SK-N-SH (cell line): ENCODE measurements at regions not wholly inside any gene's neighbourhood (a gene's known extent, or its start where the extent isn't known, plus 50 kb on each side); places are given as distances from the start of the nearest gene placed in this dataset.

ENCODE experiments used
- CTCF ChIA-PET: fragments of 300-600, 350-600 bp; formaldehyde crosslinking; extraction: SDS; loops from one replicate; lab custom pipeline; 2021; lab: Yijun Ruan, JAX
- POLR2A ChIA-PET: fragments of 350-600 bp; sonication (Branson Sonifier 250); formaldehyde crosslinking; extraction: SDS; loops from one replicate; lab custom pipeline; 2020; ENCODE audit warnings: antibody characterized with exemption, inconsistent platforms; lab: Yijun Ruan, JAX
- DNase-seq: peaks from one replicate; pipeline ENCODE4 v3.0.0; 2012
- H2AFZ ChIP-seq: fragments of 200-600 bp; sonication (generic); 2 replicates; pipeline ENCODE4 v1.8.1; 2016; ENCODE audit warnings: antibody characterized with exemption, mild to moderate bottlenecking, low read depth
- H3F3A ChIP-seq: fragments of 200-600 bp; sonication (generic); replicated peaks from 2 replicates; pipeline ENCODE3; 2016; ENCODE audit warnings: antibody characterized with exemption, mild to moderate bottlenecking; ENCODE audit not compliant: insufficient read depth
- H3K27ac ChIP-seq, 2 experiments: fragments of 200-500 bp in 1 of 2; fragments of 200-600 bp in 1 of 2; sonication (Bioruptor generic) in 1 of 2; sonication (generic), shearing (Covaris generic) in 1 of 2; 2 replicates each; pipeline versions ENCODE4 v1.5.1 to v1.6.1; 2014 to 2016; ENCODE audit warnings: low read depth in 2 of 2, inconsistent platforms in 1 of 2, low read length in 1 of 2, mild to moderate bottlenecking in 1 of 2, mixed read lengths in 1 of 2
- H3K27me3 ChIP-seq: fragments of 200-600 bp; sonication (generic), shearing (Covaris generic); 2 replicates; pipeline ENCODE4 v1.6.1; 2016; ENCODE audit warnings: mixed run types; ENCODE audit not compliant: insufficient read depth
- H3K36me3 ChIP-seq, 2 experiments: fragments of 200-500 bp in 1 of 2; fragments of 200-600 bp in 1 of 2; sonication (Bioruptor generic) in 1 of 2; sonication (generic) in 1 of 2; replicated peaks in 1 of 2; 2 replicates each; pipeline versions ENCODE3 to v1.5.1; 2014 to 2016; ENCODE audit warnings: low read length in 1 of 2, mild to moderate bottlenecking in 1 of 2; ENCODE audit not compliant: insufficient read depth in 2 of 2, control insufficient read depth in 1 of 2
- H3K4me1 ChIP-seq, 2 experiments: fragments of 200-500 bp in 1 of 2; fragments of 200-600 bp in 1 of 2; sonication (Bioruptor generic) in 1 of 2; sonication (generic), shearing (Covaris generic) in 1 of 2; 2 replicates each; pipeline versions ENCODE4 v1.5.1 to v1.6.1; 2014 to 2016; ENCODE audit warnings: low read depth in 1 of 2, low read length in 1 of 2, mixed run types in 1 of 2; ENCODE audit not compliant: insufficient read depth in 2 of 2, control insufficient read depth in 1 of 2
- H3K4me2 ChIP-seq: fragments of 200-600 bp; sonication (generic), shearing (Covaris generic); 2 replicates; pipeline ENCODE4 v1.6.1; 2017; ENCODE audit warnings: mixed run types
- H3K4me3 ChIP-seq, 2 experiments: fragments of 200-500 bp in 1 of 2; fragments of 200-600 bp in 1 of 2; sonication (Bioruptor generic) in 1 of 2; sonication (generic), shearing (Covaris generic) in 1 of 2; 2 replicates each; pipeline versions ENCODE4 v1.5.1 to v1.8.1; 2014 to 2016; ENCODE audit warnings: low read depth in 2 of 2, inconsistent platforms in 1 of 2, low read length in 1 of 2, mild to moderate bottlenecking in 1 of 2, mixed read lengths in 1 of 2, moderate library complexity in 1 of 2
- H3K79me2 ChIP-seq: fragments of 200-600 bp; sonication (generic); 2 replicates; pipeline ENCODE4 v1.8.1; 2017; ENCODE audit warnings: mild to moderate bottlenecking; ENCODE audit not compliant: insufficient read depth
- H3K9ac ChIP-seq: fragments of 200-600 bp; sonication (generic); 2 replicates; pipeline ENCODE4 v1.6.1; 2017; ENCODE audit warnings: mixed run types
- H3K9me2 ChIP-seq: fragments of 200-600 bp; sonication (generic); 2 replicates; pipeline ENCODE4 v1.6.1; 2017; ENCODE audit warnings: mixed run types
- H3K9me3 ChIP-seq: fragments of 200-600 bp; sonication (generic); 2 replicates; pipeline ENCODE4 v1.6.1; 2017; ENCODE audit warnings: mixed run types, mild to moderate bottlenecking, moderate library complexity
- H4K20me1 ChIP-seq: fragments of 200-600 bp; sonication (generic); 2 replicates; pipeline ENCODE4 v1.6.1; 2017; ENCODE audit warnings: mild to moderate bottlenecking, mixed run types; ENCODE audit not compliant: insufficient read depth
- CHD2 ChIP-seq: fragments of 150-350 bp; IDR thresholded peaks from 2 replicates; pipeline ENCODE4 v1.6.1; 2018; ENCODE audit warnings: low read length; ENCODE audit not compliant: partially characterized antibody
- CTCF ChIP-seq: fragments of 200-600 bp; sonication (generic); IDR thresholded peaks from 2 replicates; pipeline ENCODE4 v1.6.1; 2017; ENCODE audit warnings: antibody characterized with exemption, mild to moderate bottlenecking, moderate library complexity
- ELF1 ChIP-seq: IDR thresholded peaks from 2 replicates; pipeline ENCODE4 v1.4.0; 2012
- EP300 ChIP-seq, 2 experiments: IDR thresholded peaks; 2 replicates each; pipeline versions ENCODE4 v1.4.0 to v1.6.1; 2012; ENCODE audit warnings: borderline replicate concordance in 1 of 2, low read depth in 1 of 2, low read length in 1 of 2
- FOXJ3 ChIP-seq: sonication (generic); formaldehyde crosslinking; IDR thresholded peaks from 2 replicates; pipeline ENCODE4 v1.5.1; 2020; ENCODE audit warnings: mild to moderate bottlenecking, missing genetic modification reagents
- GABPA ChIP-seq: IDR thresholded peaks from 2 replicates; pipeline ENCODE4 v1.4.0; 2012; ENCODE audit warnings: low read depth, mild to moderate bottlenecking
- GATA2 ChIP-seq: sonication (generic); formaldehyde crosslinking; IDR thresholded peaks from 2 replicates; pipeline ENCODE4 v1.5.0; 2020; ENCODE audit warnings: mild to moderate bottlenecking, missing genetic modification reagents
- IRF3 ChIP-seq: fragments of 150-350 bp; IDR thresholded peaks from 2 replicates; pipeline ENCODE4 v1.6.1; 2016; ENCODE audit warnings: mild to moderate bottlenecking, low read depth, low read length
- MAX ChIP-seq: IDR thresholded peaks from 2 replicates; pipeline ENCODE4 v1.4.0; 2012; ENCODE audit warnings: low read depth
- NRF1 ChIP-seq: IDR thresholded peaks from 2 replicates; pipeline ENCODE4 v1.6.1; 2012; ENCODE audit warnings: low read depth, mild to moderate bottlenecking, low read length
- POLR2AphosphoS5 ChIP-seq: IDR thresholded peaks from 2 replicates; pipeline ENCODE4 v1.6.1; 2012; ENCODE audit warnings: low read depth, low read length
- RFX5 ChIP-seq: IDR thresholded peaks from 2 replicates; pipeline ENCODE4 v1.6.1; 2012; ENCODE audit warnings: mild to moderate bottlenecking, improper control_type of control experiment, low read length
- SMC3 ChIP-seq: IDR thresholded peaks from 2 replicates; pipeline ENCODE4 v1.6.1; 2012; ENCODE audit warnings: low read depth, low read length, improper control_type of control experiment
- YY1 ChIP-seq: IDR thresholded peaks from 2 replicates; pipeline ENCODE4 v1.4.0; 2012; ENCODE audit warnings: low read depth, mild to moderate bottlenecking
- WGBS: methylation state at CpG from one replicate; pipeline ENCODE4 v1.1.6; 2017; ENCODE audit warnings: low lambda C conversion rate; 5-methylcytosine and 5-hydroxymethylcytosine counted together
- TF ChIP-seq, protein P1 (sequence below): IDR thresholded peaks from 2 replicates; pipeline ENCODE4 v1.6.1; 2012; ENCODE audit warnings: mild to moderate bottlenecking, low read depth, low read length, moderate library complexity

GRCh38 chr4:25523405-25523804 is 132.2 kb upstream of the SLC34A2 start:
- Histone ChIP-seq H3K4me3 (no peak overlapping the region), H3K27ac (no peak overlapping the region), H3K9me2 (no peaks in the 10 kb centered on the region), H2AFZ (no peak overlapping the region), H3K9ac (no peak overlapping the region), H3K4me2 (no peak overlapping the region), H3K36me3 (no peaks in the 10 kb centered on the region), H3K27me3 (peaks cover 37% of the 10 kb centered on the region; the same call in 1 of the 2 replicates), H4K20me1 (no peaks in the 10 kb centered on the region), H3K79me2 (no peaks in the 10 kb centered on the region), H3K4me1 (no peaks in the 10 kb centered on the region), H3F3A (no peaks in the 10 kb centered on the region), H3K9me3 (no peaks in the 10 kb centered on the region)
- CTCF ChIA-PET: no interaction called here
- WGBS: 35% methylated on average over 4 of the region's 4 CpGs
- TF ChIP-seq RFX5 (no peak), SMC3 (no peak), GATA2 (no peak), FOXJ3 (CRISPR knock-in tag) (no peak), NRF1 (no peak), YY1 (no peak)
- TF ChIP-seq, protein P1, sequence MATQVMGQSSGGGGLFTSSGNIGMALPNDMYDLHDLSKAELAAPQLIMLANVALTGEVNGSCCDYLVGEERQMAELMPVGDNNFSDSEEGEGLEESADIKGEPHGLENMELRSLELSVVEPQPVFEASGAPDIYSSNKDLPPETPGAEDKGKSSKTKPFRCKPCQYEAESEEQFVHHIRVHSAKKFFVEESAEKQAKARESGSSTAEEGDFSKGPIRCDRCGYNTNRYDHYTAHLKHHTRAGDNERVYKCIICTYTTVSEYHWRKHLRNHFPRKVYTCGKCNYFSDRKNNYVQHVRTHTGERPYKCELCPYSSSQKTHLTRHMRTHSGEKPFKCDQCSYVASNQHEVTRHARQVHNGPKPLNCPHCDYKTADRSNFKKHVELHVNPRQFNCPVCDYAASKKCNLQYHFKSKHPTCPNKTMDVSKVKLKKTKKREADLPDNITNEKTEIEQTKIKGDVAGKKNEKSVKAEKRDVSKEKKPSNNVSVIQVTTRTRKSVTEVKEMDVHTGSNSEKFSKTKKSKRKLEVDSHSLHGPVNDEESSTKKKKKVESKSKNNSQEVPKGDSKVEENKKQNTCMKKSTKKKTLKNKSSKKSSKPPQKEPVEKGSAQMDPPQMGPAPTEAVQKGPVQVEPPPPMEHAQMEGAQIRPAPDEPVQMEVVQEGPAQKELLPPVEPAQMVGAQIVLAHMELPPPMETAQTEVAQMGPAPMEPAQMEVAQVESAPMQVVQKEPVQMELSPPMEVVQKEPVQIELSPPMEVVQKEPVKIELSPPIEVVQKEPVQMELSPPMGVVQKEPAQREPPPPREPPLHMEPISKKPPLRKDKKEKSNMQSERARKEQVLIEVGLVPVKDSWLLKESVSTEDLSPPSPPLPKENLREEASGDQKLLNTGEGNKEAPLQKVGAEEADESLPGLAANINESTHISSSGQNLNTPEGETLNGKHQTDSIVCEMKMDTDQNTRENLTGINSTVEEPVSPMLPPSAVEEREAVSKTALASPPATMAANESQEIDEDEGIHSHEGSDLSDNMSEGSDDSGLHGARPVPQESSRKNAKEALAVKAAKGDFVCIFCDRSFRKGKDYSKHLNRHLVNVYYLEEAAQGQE: no peak
- POLR2A ChIA-PET: no interaction called here
- no peak for DNase-seq

DNA sequence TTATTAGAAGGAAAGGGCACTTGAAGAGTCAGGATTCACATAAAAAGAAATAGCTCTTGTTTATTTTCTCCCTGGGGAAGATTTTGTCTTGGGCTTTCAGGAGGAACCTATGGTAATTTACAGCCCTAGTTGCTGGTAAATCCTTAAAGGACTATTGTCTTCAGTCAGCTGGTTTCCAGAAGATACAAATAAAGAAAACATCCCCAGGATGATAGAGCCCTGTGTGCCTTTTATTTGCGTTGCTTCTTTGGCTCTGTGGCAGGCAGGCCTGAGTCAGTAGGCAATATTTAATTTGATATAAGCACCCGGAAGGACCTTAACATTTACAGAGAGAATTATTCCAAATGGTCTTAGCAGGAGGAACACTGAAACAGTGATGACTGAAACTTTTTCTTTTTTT is 131.0 kb upstream of the SLC34A2 start:
- Histone ChIP-seq H3K9ac (no peak overlapping the region), H3K27me3 (peaks cover 35% of the 10 kb centered on the region; the same call in 1 of the 2 replicates), H3F3A (no peaks in the 10 kb centered on the region), H3K4me3 (no peak overlapping the region), H3K9me3 (no peaks in the 10 kb centered on the region), H3K4me1 (no peaks in the 10 kb centered on the region), H3K4me2 (no peak overlapping the region), H3K36me3 (no peaks in the 10 kb centered on the region), H3K79me2 (no peaks in the 10 kb centered on the region), H3K9me2 (no peaks in the 10 kb centered on the region), H3K27ac (no peak overlapping the region), H4K20me1 (no peaks in the 10 kb centered on the region), H2AFZ (no peak overlapping the region)
- ChIA-PET CTCF (interaction anchor here (0.8 kb wide), 1 partner anchor 242 kb away, joined by 3 read pairs; no protein-coding TSS in a partner anchor), POLR2A (no interaction called here)
- no peak for DNase-seq
- 8% methylated on average over 2 of the region's 2 CpGs for WGBS
- no peak for TF ChIP-seq CTCF
- no peak for TF ChIP-seq POLR2AphosphoS5
- no peak for TF ChIP-seq FOXJ3 (CRISPR knock-in tag)
- no peak for TF ChIP-seq RFX5
- TF ChIP-seq CHD2: no peak
- no peak for TF ChIP-seq GATA2
- TF ChIP-seq, protein P1: no peak
- no peak for TF ChIP-seq MAX
- TF ChIP-seq GABPA: no peak
- TF ChIP-seq ELF1: no peak
- TF ChIP-seq NRF1: no peak
- TF ChIP-seq SMC3: no peak
- no peak for TF ChIP-seq IRF3
- TF ChIP-seq EP300 (IDR thresholded peaks at IDR 0.05; ENCODE audit: borderline replicate concordance in 1 of 2, low read depth in 1 of 2, low read length in 1 of 2): no peak
